GM11168 (cell line): ENCODE measurements at regions not wholly inside any gene's neighbourhood (a gene's known extent, or its start where the extent isn't known, plus 50 kb on each side); places are given as distances from the start of the nearest gene placed in this dataset.

ENCODE experiments used
- in situ Hi-C: fragments of 300-500 bp; cut with MboI; formaldehyde crosslinking; loops from one replicate; pipeline ENCODE4 v1.12.0; 2022; ENCODE audit warnings: low sequenced_read_pairs; ENCODE audit not compliant: unreplicated experiment

GRCh38 chr18:57889841-57890240 lies 86.7 kb upstream of the ATP8B1 start:
- in situ Hi-C loops: loop anchor here (10.0 kb wide), 1 partner anchor 215 kb away; no protein-coding TSS in a partner anchor

GRCh38 chr18:57887543-57888383 lies 84.6 kb upstream of the ATP8B1 start:
- in situ Hi-C loops: loop anchor here (10.0 kb wide), 1 partner anchor 217 kb away; no protein-coding TSS in a partner anchor

DNA sequence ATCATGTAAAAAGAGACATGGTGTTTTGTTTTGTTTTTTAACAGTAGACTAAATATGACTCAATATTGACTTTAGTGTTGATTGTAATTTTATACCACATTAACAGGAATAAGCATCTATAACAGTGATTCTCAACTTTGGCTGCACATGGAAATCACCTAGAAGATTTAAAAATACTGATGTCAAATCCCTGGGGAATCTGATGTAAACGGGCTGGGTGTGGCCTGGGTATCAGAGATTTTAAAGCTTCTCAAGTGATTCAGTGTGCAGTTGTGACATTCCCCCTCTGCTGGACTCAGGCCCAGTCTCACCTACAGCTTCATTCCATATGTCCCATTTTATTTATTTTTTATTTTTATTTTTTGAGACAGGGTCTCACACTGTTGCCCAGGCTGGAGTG lies 82.8 kb upstream of the ATP8B1 start:
- in situ Hi-C loops: loop anchor here (10.0 kb wide), 1 partner anchor 219 kb away; no protein-coding TSS in a partner anchor

DNA sequence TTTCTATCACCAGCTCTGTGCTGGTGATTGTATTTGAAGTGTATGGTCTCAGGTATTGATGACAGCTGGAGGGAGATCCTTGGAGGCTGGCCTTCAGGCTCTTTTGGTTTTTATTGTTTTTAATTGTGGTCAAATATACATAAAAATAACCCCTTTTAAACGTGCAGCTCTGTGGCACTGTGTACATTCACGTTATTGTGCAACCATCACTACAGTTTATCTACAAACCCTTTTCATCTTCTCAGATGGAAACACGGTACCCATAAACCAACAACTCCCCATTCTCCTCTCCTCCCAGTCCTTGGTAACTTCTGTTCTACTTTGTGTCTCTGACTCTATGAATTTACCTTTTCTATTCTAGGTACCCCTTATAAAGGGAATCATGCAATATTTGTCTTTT lies 79.3 kb upstream of the ATP8B1 start:
- in situ Hi-C loops: loop anchor here (10.0 kb wide), 1 partner anchor 222 kb away; no protein-coding TSS in a partner anchor

GRCh38 chr18:57881818-57882413 lies 78.8 kb upstream of the ATP8B1 start:
- in situ Hi-C loops: loop anchor here (10.0 kb wide), 1 partner anchor 223 kb away; no protein-coding TSS in a partner anchor

- in situ Hi-C loops: loop anchor here (10.0 kb wide), 1 partner anchor 225 kb away; no protein-coding TSS in a partner anchor
These were observed 76.8 kb upstream of the ATP8B1 start for GRCh38 chr18:57879924-57880323.

DNA sequence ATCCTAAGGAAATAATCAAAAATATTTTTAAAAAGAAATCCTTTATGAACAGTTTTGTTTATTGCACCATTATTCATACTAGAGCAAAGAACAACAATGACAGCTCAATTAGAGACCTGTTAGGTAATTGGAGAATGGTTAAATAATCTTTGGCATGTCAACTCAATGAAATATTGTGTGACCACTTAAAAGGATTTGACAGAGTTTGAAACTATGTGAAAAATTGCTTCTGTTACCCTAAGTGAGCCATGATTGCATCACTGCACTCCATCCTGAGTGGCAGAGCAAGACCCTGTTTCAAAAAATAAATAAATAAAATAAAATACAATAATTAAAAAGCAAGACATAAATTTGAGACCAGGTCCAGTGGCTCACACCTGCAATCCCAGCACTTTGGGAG lies 66.1 kb upstream of the ATP8B1 start:
- in situ Hi-C loops: no loop called here

GRCh38 chr18:57866355-57866754 lies 63.2 kb upstream of the ATP8B1 start:
- in situ Hi-C loops: no loop called here

- in situ Hi-C loops: no loop called here
These were observed 61.6 kb upstream of the ATP8B1 start for GRCh38 chr18:57864615-57865121.

DNA sequence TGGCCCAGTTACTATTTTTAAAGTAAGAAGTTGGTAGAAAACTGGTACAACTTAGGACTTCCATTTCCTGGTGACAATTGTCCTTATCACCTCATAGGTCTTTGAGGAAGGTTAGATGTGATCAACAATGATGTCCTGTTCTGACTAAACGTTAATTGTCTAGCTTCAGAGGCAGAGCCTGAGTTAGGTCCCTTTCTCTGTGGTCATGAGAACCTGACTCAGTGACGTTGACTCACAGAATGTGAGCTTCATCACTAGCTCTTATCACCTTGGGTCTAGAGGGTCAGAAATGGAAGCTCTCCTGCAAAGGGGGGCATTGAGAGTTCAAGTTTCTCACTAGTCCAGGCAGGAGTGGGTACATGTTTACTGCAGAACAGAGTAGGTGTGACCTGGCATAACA lies 60.6 kb upstream of the ATP8B1 start:
- in situ Hi-C loops: no loop called here

GRCh38 chr18:57859314-57859713 lies 56.2 kb upstream of the ATP8B1 start:
- in situ Hi-C loops: loop anchor here (10.0 kb wide), 1 partner anchor 235 kb away; the partner anchor contains the start of gene NARS1

DNA sequence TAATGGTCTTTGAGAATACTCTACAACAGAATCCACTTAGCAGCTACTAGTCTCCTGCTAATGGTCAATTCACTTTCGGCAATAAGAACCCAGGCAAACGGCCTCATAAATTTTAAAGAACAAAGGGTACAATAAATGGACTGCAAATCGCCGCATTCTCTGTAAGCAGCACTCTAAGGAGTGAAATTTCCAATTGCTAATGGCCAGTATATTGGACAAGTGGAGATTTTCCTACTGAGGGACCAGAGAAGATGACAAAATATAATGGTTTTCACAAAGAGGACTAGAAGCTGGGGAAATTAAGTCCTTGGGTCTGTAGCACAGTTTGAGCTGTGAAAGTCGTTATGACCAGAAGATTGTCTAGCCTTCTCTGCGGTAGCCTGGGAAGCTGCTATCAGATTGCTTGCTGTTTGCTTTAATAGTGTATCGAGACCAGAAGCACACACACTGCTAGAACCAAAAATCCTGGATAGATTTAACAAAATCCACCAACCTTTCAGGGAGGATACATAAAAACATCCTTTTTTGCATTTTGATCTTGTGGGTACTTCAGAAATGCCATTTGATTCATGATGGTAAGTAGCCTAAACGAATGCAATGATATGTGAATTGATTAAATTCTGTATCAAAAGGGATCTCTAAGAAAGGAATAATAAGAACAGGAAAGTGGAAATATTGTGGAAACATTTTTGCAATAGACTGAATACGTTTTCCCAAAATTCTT lies 53.6 kb upstream of the ATP8B1 start:
- in situ Hi-C loops: loop anchor here (10.0 kb wide), 1 partner anchor 232 kb away; the partner anchor contains the start of gene NARS1

DNA sequence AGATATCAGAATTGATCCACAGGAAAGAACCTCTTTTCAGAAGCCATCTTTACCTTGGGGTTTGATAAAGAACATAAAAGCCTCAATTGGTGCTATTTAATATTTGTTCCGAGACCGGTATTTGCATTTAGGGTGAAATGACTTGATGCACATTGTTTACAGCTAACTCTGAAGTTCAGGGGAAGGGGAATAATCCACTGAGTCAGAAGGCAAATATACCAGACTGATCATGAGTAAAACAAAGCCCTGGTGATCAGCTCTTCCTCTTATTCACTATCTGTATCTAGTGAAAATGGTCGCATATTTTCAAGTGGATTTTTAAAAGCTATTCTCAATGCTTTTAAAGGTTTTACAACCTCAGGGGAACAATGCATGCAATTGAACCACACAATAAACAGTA lies 53.0 kb upstream of the ATP8B1 start:
- in situ Hi-C loops: loop anchor here (10.0 kb wide), 1 partner anchor 231 kb away; the partner anchor contains the start of gene NARS1

GRCh38 chr18:57855551-57855950 lies 52.4 kb upstream of the ATP8B1 start:
- in situ Hi-C loops: loop anchor here (10.0 kb wide), 1 partner anchor 231 kb away; the partner anchor contains the start of gene NARS1

DNA sequence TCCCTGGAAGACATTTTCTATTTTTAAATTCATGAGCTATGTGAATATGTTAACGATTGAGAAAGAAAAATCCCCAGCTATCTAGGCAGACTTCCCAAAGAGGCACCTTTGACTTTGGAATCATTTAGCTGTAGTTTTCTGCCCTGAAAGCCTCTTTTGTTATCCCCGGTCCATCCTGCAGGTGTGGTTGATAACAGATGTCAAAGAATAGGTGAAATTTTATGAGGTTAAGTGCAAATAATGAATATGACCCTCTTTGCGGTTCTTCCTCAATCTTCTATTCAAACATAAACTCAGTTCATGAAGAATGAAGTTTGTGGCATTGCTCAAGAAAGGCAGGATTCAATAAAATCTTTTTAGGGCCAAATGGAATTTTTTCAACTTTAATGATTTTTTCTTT lies 51.6 kb upstream of the ATP8B1 start:
- in situ Hi-C loops: loop anchor here (10.0 kb wide), 1 partner anchor 230 kb away; the partner anchor contains the start of gene NARS1

DNA sequence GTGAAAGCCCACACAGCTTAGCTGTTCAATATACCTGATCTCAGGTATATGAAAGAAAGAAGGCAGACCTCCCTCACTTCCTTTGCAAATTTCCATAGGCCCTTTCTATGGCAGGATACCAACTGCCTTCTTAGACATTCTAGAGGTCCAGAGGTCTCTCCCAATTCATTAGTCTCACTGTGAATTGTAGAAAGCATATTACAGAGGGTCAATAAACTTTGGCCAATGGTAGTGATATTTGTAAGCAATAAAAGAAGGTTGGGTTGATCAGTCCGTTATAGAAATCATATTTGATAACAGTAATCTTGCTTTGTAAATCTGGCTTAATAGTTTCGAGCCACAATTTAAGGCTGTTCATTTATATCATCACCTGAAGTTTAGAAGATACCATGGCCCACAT lies 50.7 kb upstream of the ATP8B1 start:
- in situ Hi-C loops: loop anchor here (10.0 kb wide), 1 partner anchor 229 kb away; the partner anchor contains the start of gene NARS1

DNA sequence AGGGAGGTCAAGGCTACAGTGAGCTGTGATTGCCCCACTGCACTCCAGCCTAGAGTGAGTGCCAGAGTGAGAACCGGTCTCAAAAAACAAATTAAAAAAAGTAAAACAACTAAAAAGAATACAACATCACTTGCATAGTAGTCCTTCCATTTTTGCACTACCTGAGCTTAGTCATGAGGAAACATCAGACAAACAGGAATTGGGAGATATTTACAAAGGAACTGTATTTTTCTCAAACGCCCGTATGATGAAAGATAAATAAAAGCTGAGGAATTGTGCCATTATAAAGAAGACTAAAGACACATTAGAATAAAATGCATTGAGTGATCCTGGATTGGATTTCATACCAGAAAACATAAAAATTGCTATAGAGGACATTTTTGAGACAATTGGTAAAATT lies 50.0 kb upstream of the ATP8B1 start:
- in situ Hi-C loops: loop anchor here (10.0 kb wide), 1 partner anchor 228 kb away; the partner anchor contains the start of gene NARS1
